ENCODE measurements at regions not wholly inside any gene's neighbourhood (a gene's known extent, or its start where the extent isn't known, plus 50 kb on each side); places are given as distances from the start of the nearest gene placed in this dataset.
A peak's percentile ranks its signal among the peaks of the same experiment; 100 is the strongest.
"Not testable (repeated sequence)": the region's sequence is repeated elsewhere in the genome, so short reads cannot be mapped to it uniquely, and the experiment has no call there.

- peaks cover 21% of the 10 kb centered on the region for H3K27me3 ChIP-seq (ENCODE audit: insufficient read depth, low read length)
- DNase-seq (ENCODE audit: insufficient read length, low spot score, missing footprints), result no peak
- H4K20me1 ChIP-seq (ENCODE audit: insufficient read depth, low read length), result no peaks in the 10 kb centered on the region
- no peak for TF ChIP-seq CTCF (IDR thresholded peaks at IDR 0.05; ENCODE audit: extremely low read depth, low read depth, low read length)
- no peaks in the 10 kb centered on the region for H3K9me3 ChIP-seq (ENCODE audit: low read depth, low read length)
- no peak overlapping the region for H3K4me3 ChIP-seq (ENCODE audit: insufficient read depth, low read length)
- H3K4me2 ChIP-seq (ENCODE audit: insufficient read depth, low read length), result no peak overlapping the region
- no peaks in the 10 kb centered on the region for H3K79me2 ChIP-seq (ENCODE audit: insufficient read depth, low read length)
- H3K36me3 ChIP-seq (ENCODE audit: insufficient read depth, low read length), result no peaks in the 10 kb centered on the region
- H3K27ac ChIP-seq (ENCODE audit: low read depth, low read length), result no peak overlapping the region
- H3K4me1 ChIP-seq (ENCODE audit: insufficient read depth, low read length), result no peaks in the 10 kb centered on the region
- H2AFZ ChIP-seq (ENCODE audit: low read length), result no peak overlapping the region
Observed at GRCh38 chr7:131925636-131926035, 369.2 kb upstream of the PODXL start.

- H3K9me3 ChIP-seq (ENCODE audit: low read depth, low read length), result no peaks in the 10 kb centered on the region
- no peaks in the 10 kb centered on the region for H4K20me1 ChIP-seq (ENCODE audit: insufficient read depth, low read length)
- H3K27ac ChIP-seq (ENCODE audit: low read depth, low read length), result no peak overlapping the region
- no peaks in the 10 kb centered on the region for H3K36me3 ChIP-seq (ENCODE audit: insufficient read depth, low read length)
- H3K4me2 ChIP-seq (ENCODE audit: insufficient read depth, low read length), result peak overlapping the region; percentile 43
- H3K27me3 ChIP-seq (ENCODE audit: insufficient read depth, low read length), result peaks cover 27% of the 10 kb centered on the region
- H3K79me2 ChIP-seq (ENCODE audit: insufficient read depth, low read length), result no peaks in the 10 kb centered on the region
- no peak overlapping the region for H2AFZ ChIP-seq (ENCODE audit: low read length)
- H3K4me3 ChIP-seq (ENCODE audit: insufficient read depth, low read length), result peak overlapping the region; percentile 22
- DNase-seq (ENCODE audit: insufficient read length, low spot score, missing footprints), result no peak
- no peak for TF ChIP-seq CTCF (IDR thresholded peaks at IDR 0.05; ENCODE audit: extremely low read depth, low read depth, low read length)
- H3K4me1 ChIP-seq (ENCODE audit: insufficient read depth, low read length), result no peaks in the 10 kb centered on the region
Observed at GRCh38 chr7:131924857-131925256, 368.4 kb upstream of the PODXL start.

- not testable (repeated sequence) for H4K20me1 ChIP-seq (ENCODE audit: insufficient read depth, low read length); H3K27ac ChIP-seq (ENCODE audit: low read depth, low read length); DNase-seq (ENCODE audit: insufficient read length, low spot score, missing footprints); H3K4me1 ChIP-seq (ENCODE audit: insufficient read depth, low read length); H2AFZ ChIP-seq (ENCODE audit: low read length); H3K36me3 ChIP-seq (ENCODE audit: insufficient read depth, low read length); H3K79me2 ChIP-seq (ENCODE audit: insufficient read depth, low read length); H3K4me2 ChIP-seq (ENCODE audit: insufficient read depth, low read length); H3K4me3 ChIP-seq (ENCODE audit: insufficient read depth, low read length); H3K9me3 ChIP-seq (ENCODE audit: low read depth, low read length)
- H3K27me3 ChIP-seq (ENCODE audit: insufficient read depth, low read length), result peaks cover 23% of the 10 kb centered on the region
Observed at GRCh38 chr7:131922948-131923347, 366.5 kb upstream of the PODXL start.

- H3K36me3 ChIP-seq (ENCODE audit: insufficient read depth, low read length), result no peaks in the 10 kb centered on the region
- no peaks in the 10 kb centered on the region for H4K20me1 ChIP-seq (ENCODE audit: insufficient read depth, low read length)
- no peak overlapping the region for H3K27ac ChIP-seq (ENCODE audit: low read depth, low read length)
- H3K4me3 ChIP-seq (ENCODE audit: insufficient read depth, low read length), result no peak overlapping the region
- no peak for TF ChIP-seq CTCF (IDR thresholded peaks at IDR 0.05; ENCODE audit: extremely low read depth, low read depth, low read length)
- no peak overlapping the region for H3K4me2 ChIP-seq (ENCODE audit: insufficient read depth, low read length)
- H3K9me3 ChIP-seq (ENCODE audit: low read depth, low read length), result no peaks in the 10 kb centered on the region
- H3K27me3 ChIP-seq (ENCODE audit: insufficient read depth, low read length), result peaks cover 17% of the 10 kb centered on the region
- DNase-seq (ENCODE audit: insufficient read length, low spot score, missing footprints), result no peak
- no peaks in the 10 kb centered on the region for H3K79me2 ChIP-seq (ENCODE audit: insufficient read depth, low read length)
- H3K4me1 ChIP-seq (ENCODE audit: insufficient read depth, low read length), result no peaks in the 10 kb centered on the region
- no peak overlapping the region for H2AFZ ChIP-seq (ENCODE audit: low read length)
Observed at GRCh38 chr7:131921016-131921415, 364.6 kb upstream of the PODXL start.

Measured in osteoblast (primary cell).